ENCODE measurements at regions not wholly inside any gene's neighbourhood (a gene's known extent, or its start where the extent isn't known, plus 50 kb on each side); places are given as distances from the start of the nearest gene placed in this dataset.

DNA sequence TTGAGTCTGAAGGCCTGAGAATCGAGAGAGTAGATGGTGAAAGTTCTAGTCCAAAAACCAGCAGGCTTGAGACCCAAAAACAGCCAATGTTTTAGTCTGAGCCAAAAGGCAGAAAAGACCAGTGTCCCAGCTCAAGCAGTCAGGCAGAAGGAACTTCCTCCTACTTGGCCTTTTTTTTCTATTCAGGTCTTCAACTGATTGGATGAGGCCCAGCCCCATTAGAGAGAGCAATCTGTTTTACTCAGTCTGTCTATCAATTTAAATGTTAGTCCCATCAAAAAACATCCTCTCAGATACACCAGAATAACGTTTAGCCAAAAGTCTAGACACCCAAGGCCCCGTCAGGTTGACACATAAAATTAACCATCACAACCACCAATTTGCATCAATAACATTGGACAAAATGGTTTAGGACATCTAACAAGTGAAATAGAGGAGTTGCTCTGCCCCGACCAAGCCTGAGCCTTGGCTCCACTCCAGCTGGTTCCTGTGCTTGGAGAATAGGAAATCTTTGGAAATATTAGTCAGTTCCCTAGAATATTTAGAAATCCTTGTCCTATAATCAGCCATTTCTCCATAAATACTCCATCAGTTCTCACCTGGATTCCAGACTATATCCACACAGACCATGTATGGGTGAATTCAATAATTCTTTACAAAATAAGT is 51.4 kb upstream of the LIPC start:
- TF ChIP-seq, protein P1, sequence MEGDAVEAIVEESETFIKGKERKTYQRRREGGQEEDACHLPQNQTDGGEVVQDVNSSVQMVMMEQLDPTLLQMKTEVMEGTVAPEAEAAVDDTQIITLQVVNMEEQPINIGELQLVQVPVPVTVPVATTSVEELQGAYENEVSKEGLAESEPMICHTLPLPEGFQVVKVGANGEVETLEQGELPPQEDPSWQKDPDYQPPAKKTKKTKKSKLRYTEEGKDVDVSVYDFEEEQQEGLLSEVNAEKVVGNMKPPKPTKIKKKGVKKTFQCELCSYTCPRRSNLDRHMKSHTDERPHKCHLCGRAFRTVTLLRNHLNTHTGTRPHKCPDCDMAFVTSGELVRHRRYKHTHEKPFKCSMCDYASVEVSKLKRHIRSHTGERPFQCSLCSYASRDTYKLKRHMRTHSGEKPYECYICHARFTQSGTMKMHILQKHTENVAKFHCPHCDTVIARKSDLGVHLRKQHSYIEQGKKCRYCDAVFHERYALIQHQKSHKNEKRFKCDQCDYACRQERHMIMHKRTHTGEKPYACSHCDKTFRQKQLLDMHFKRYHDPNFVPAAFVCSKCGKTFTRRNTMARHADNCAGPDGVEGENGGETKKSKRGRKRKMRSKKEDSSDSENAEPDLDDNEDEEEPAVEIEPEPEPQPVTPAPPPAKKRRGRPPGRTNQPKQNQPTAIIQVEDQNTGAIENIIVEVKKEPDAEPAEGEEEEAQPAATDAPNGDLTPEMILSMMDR (IDR thresholded peaks at IDR 0.05): no peak
- TF ChIP-seq ZFX (IDR thresholded peaks at IDR 0.05; ENCODE audit: borderline replicate concordance): no peak
- no peak overlapping the region for H3K27ac ChIP-seq

DNA sequence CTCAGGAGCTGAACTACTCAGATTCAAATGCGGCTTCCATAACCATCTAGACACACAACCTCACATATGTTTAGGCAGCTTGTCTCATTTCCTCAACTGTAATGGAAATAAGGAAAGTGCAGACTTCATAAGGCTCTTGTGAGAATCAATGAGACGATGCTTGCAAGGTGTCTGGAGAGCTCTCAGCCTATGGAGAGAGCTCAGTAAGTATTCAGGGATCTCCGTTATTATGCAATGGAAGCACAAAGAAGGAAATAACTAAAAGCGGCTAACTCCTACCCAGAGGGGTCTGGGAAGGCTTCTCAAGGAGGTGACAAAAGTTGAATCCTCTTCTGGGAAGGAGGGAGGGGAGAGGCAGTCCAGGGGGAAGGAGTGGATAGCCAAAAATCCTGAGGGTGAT is 50.1 kb upstream of the LIPC start:
- H3K27ac ChIP-seq: no peak overlapping the region
- TF ChIP-seq, protein P1 (IDR thresholded peaks at IDR 0.05): no peak
- TF ChIP-seq ZFX (IDR thresholded peaks at IDR 0.05; ENCODE audit: borderline replicate concordance): no peak
